CD14-positive monocyte (primary cell): ENCODE measurements at regions not wholly inside any gene's neighbourhood (a gene's known extent, or its start where the extent isn't known, plus 50 kb on each side); places are given as distances from the start of the nearest gene placed in this dataset.

Experiments
- DNase-seq, 3 donors: peaks; one replicate each; pipeline ENCODE4 v3.0.0-alpha.2; 2011 to 2022
- H2AFZ ChIP-seq: 2 replicates; pipeline ENCODE4 v1.6.0; 2012; ENCODE audit warnings: mild to moderate bottlenecking, low read depth, low read length, inconsistent platforms; ENCODE audit not compliant: insufficient read depth, poor library complexity, severe bottlenecking
- H3K27ac ChIP-seq, 2 donors: 1 replicate in 1 of 2; 2 replicates in 1 of 2; pipeline ENCODE4 v1.5.1; 2012 to 2013; ENCODE audit warnings: low read length in 2 of 2, control low read depth in 1 of 2, inconsistent platforms in 1 of 2, low read depth in 1 of 2, mild to moderate bottlenecking in 1 of 2
- H3K27me3 ChIP-seq, 2 donors: one replicate each; pipeline versions ENCODE4 v1.6.0 to v1.6.1; 2011 to 2013; ENCODE audit warnings: low read length in 2 of 2; ENCODE audit not compliant: control insufficient read depth in 2 of 2, insufficient read depth in 2 of 2
- H3K36me3 ChIP-seq, 2 donors: replicated peaks in 1 of 2; 1 replicate in 1 of 2; 2 replicates in 1 of 2; pipeline versions ENCODE4 v1.5.1 to v1.6.1; 2012 to 2013; ENCODE audit warnings: low read length in 2 of 2, control low read depth in 1 of 2, inconsistent platforms in 1 of 2, mild to moderate bottlenecking in 1 of 2; ENCODE audit not compliant: insufficient read depth in 2 of 2, control insufficient read depth in 1 of 2
- H3K4me1 ChIP-seq, 2 donors: 1 replicate in 1 of 2; 2 replicates in 1 of 2; pipeline versions ENCODE4 v1.5.1 to v1.6.1; 2012 to 2013; ENCODE audit warnings: low read length in 2 of 2, control low read depth in 1 of 2, inconsistent platforms in 1 of 2, mild to moderate bottlenecking in 1 of 2, moderate library complexity in 1 of 2; ENCODE audit not compliant: insufficient read depth in 2 of 2, control insufficient read depth in 1 of 2
- H3K4me2 ChIP-seq: replicated peaks from 2 replicates; pipeline ENCODE3; 2012; ENCODE audit warnings: low read length, moderate library complexity, mild to moderate bottlenecking; ENCODE audit not compliant: poor library complexity, severe bottlenecking; ENCODE audit errors: extremely low read depth
- H3K4me3 ChIP-seq, 3 experiments: fragments of 200-600 bp in 1 of 3; sonication (generic) in 1 of 3; replicated peaks in 1 of 3; 1 replicate in 2 of 3; 2 replicates in 1 of 3; pipeline ENCODE4 v1.5.1; 2011 to 2013; ENCODE audit warnings: low read length in 3 of 3, mild to moderate bottlenecking in 3 of 3, control low read depth in 2 of 3, low read depth in 2 of 3, inconsistent platforms in 1 of 3, moderate library complexity in 1 of 3
- H3K79me2 ChIP-seq: 2 replicates; pipeline ENCODE4 v1.6.0; 2012; ENCODE audit warnings: mild to moderate bottlenecking, control low read depth, inconsistent platforms, low read length, moderate library complexity; ENCODE audit not compliant: insufficient read depth
- H3K9ac ChIP-seq: 2 replicates; pipeline ENCODE4 v1.6.0; 2017; ENCODE audit warnings: low read length, mild to moderate bottlenecking; ENCODE audit not compliant: insufficient read depth, poor library complexity, severe bottlenecking
- H3K9me3 ChIP-seq, 2 donors: replicated peaks in 1 of 2; 1 replicate in 1 of 2; 2 replicates in 1 of 2; pipeline versions ENCODE4 v1.5.1 to v1.6.1; 2012 to 2013; ENCODE audit warnings: low read length in 2 of 2, control low read depth in 1 of 2; ENCODE audit not compliant: control insufficient read depth in 1 of 2, insufficient read depth in 1 of 2
- H4K20me1 ChIP-seq: 2 replicates; pipeline ENCODE4 v1.6.0; 2012; ENCODE audit warnings: mild to moderate bottlenecking, low read length, control low read depth, moderate library complexity; ENCODE audit not compliant: insufficient read depth
- H3K27ac Mint-ChIP-seq, 7 donors: one replicate each; pipeline ENCODE4 v1.8.0; 2020; ENCODE audit warnings: mild to moderate bottlenecking in 7 of 7, mixed read lengths in 7 of 7, moderate library complexity in 6 of 7, inconsistent platforms in 2 of 7
- H3K27me3 Mint-ChIP-seq, 3 donors: one replicate each; pipeline ENCODE4 v1.8.0; 2021 to 2022; ENCODE audit warnings: low read depth in 3 of 3, mild to moderate bottlenecking in 3 of 3, mixed read lengths in 3 of 3, moderate library complexity in 3 of 3, inconsistent platforms in 1 of 3
- H3K36me3 Mint-ChIP-seq, 2 donors: one replicate each; pipeline ENCODE4 v1.8.0; 2020; ENCODE audit warnings: mixed read lengths in 2 of 2, inconsistent platforms in 1 of 2, mild to moderate bottlenecking in 1 of 2
- H3K4me1 Mint-ChIP-seq: one replicate; pipeline ENCODE4 v1.8.0; 2020; ENCODE audit warnings: mild to moderate bottlenecking, mixed read lengths
- H3K4me3 Mint-ChIP-seq, 2 donors: one replicate each; pipeline ENCODE4 v1.8.0; 2020; ENCODE audit warnings: mild to moderate bottlenecking in 2 of 2, mixed read lengths in 2 of 2, moderate library complexity in 1 of 2
- H3K9me3 Mint-ChIP-seq, 7 donors: one replicate each; pipeline ENCODE4 v1.8.0; 2020 to 2022; ENCODE audit warnings: mixed read lengths in 7 of 7, mild to moderate bottlenecking in 6 of 7, moderate library complexity in 6 of 7, inconsistent platforms in 2 of 7
- CTCF ChIP-seq: fragments of 200-600 bp; IDR thresholded peaks from one replicate; pipeline ENCODE4 v1.8.0; 2022; ENCODE audit warnings: antibody characterized with exemption, mild to moderate bottlenecking
- WGBS: methylation state at CpG from one replicate; pipeline ENCODE4 v1.1.5; 2013; ENCODE audit warnings: missing lambda C conversion rate; ENCODE audit not compliant: insufficient coverage; 5-methylcytosine and 5-hydroxymethylcytosine counted together
- intact Hi-C, 2 donors: fragments of 100-400 bp; cut with micrococcal nuclease; formaldehyde crosslinking; loops; one replicate each; pipeline versions ENCODE4 v1.15.0 to v1.15.1; 2023

- TF ChIP-seq CTCF, result no peak
- H3K4me1 Mint-ChIP-seq, result no peaks in the 10 kb centered on the region
- H3K27ac ChIP-seq, result no peak overlapping the region
- H3K27ac Mint-ChIP-seq, result no peak overlapping the region
- H3K9me3 ChIP-seq, result no peaks in the 10 kb centered on the region
- H3K9ac ChIP-seq, result no peak overlapping the region
- intact Hi-C loops, result no loop called here
- WGBS, result 80% methylated on average over 1 of the region's 2 CpGs
- H4K20me1 ChIP-seq, result no peaks in the 10 kb centered on the region
- H3K27me3 ChIP-seq, result no peaks in the 10 kb centered on the region
- H3K36me3 ChIP-seq, result no peaks in the 10 kb centered on the region
- no peak overlapping the region for H2AFZ ChIP-seq
- no peaks in the 10 kb centered on the region for H3K79me2 ChIP-seq
- H3K4me3 ChIP-seq, result no peak overlapping the region
- DNase-seq, result no peak
- no peak overlapping the region for H3K4me2 ChIP-seq
- H3K36me3 Mint-ChIP-seq, result no peaks in the 10 kb centered on the region
- peaks cover 0 to 1% (median 0%) of the 10 kb centered on the region in 3 donors for H3K27me3 Mint-ChIP-seq
- no peak overlapping the region for H3K4me3 Mint-ChIP-seq
- H3K4me1 ChIP-seq, result no peaks in the 10 kb centered on the region
- H3K9me3 Mint-ChIP-seq, result peaks cover 0 to 9% (median 3%) of the 10 kb centered on the region in 7 donors
These were observed 587.7 kb upstream of the NR2F2 start for GRCh38 chr15:95742836-95743235.

- Mint-ChIP-seq H3K9me3 (no peaks in the 10 kb centered on the region), H3K27me3 (peaks cover 0 to 5% (median 0%) of the 10 kb centered on the region in 3 donors), H3K4me3 (no peak overlapping the region), H3K36me3 (no peaks in the 10 kb centered on the region), H3K27ac (no peak overlapping the region), H3K4me1 (no peaks in the 10 kb centered on the region)
- Histone ChIP-seq H3K27ac (no peak overlapping the region), H3K4me3 (no peak overlapping the region), H3K36me3 (no peaks in the 10 kb centered on the region), H3K4me1 (no peaks in the 10 kb centered on the region), H3K9me3 (no peaks in the 10 kb centered on the region), H3K79me2 (no peaks in the 10 kb centered on the region), H3K27me3 (no peaks in the 10 kb centered on the region), H3K4me2 (no peak overlapping the region), H3K9ac (no peak overlapping the region), H4K20me1 (no peaks in the 10 kb centered on the region), H2AFZ (no peak overlapping the region)
- DNase-seq, result no peak
- no CpG with 5 or more reads among the region's 2 CpGs for WGBS
- TF ChIP-seq CTCF, result no peak
- intact Hi-C loops, result no loop called here
These were observed 573.3 kb upstream of the NR2F2 start for GRCh38 chr15:95757171-95757570.
